H1 (cell line): ENCODE measurements at regions not wholly inside any gene's neighbourhood (a gene's known extent, or its start where the extent isn't known, plus 50 kb on each side); places are given as distances from the start of the nearest gene placed in this dataset.

Experiments used
- CTCF ChIP-seq, 3 experiments: IDR thresholded peaks; 1 replicate in 2 of 3; 2 replicates in 1 of 3; pipeline versions ENCODE4 v1.5.1 to v1.6.1; 2011; ENCODE audit warnings: low read length in 3 of 3, mild to moderate bottlenecking in 3 of 3, inconsistent platforms in 2 of 3, low read depth in 1 of 3, moderate library complexity in 1 of 3; ENCODE audit not compliant: insufficient read depth in 1 of 3; ENCODE audit errors: control extremely low read depth in 1 of 3
- JUN ChIP-seq: IDR thresholded peaks from 2 replicates; pipeline ENCODE4 v1.6.1; 2011; ENCODE audit warnings: low read depth, mild to moderate bottlenecking, improper control_type of control experiment, low read length
- PHF8 ChIP-seq: fragments of 200-600 bp; sonication (generic); conservative IDR thresholded peaks from 2 replicates; pipeline ENCODE4 v1.7.1; 2012; ENCODE audit warnings: low read depth, mild to moderate bottlenecking, inconsistent platforms, low read length, moderate library complexity
- POLR2A ChIP-seq, 2 experiments: IDR thresholded peaks; 1 replicate in 1 of 2; 2 replicates in 1 of 2; pipeline ENCODE4 v1.6.1; 2011; ENCODE audit warnings: low read depth in 2 of 2, low read length in 2 of 2, mild to moderate bottlenecking in 2 of 2; ENCODE audit errors: control extremely low read depth in 1 of 2
- RBBP5 ChIP-seq: IDR thresholded peaks from 2 replicates; pipeline ENCODE4 v1.7.1; 2012; ENCODE audit warnings: low read depth, mild to moderate bottlenecking, inconsistent platforms, low read length, moderate library complexity, borderline replicate concordance
- RNF2 ChIP-seq: fragments of 200-900, 300-1000 bp; sonication (generic); IDR thresholded peaks from 2 replicates; pipeline ENCODE4 v1.7.1; 2016; ENCODE audit warnings: borderline replicate concordance, low read depth, mild to moderate bottlenecking, antibody characterized with exemption, low read length; ENCODE audit not compliant: poor library complexity, severe bottlenecking; ENCODE audit errors: missing control alignments
- TEAD4 ChIP-seq: IDR thresholded peaks from 2 replicates; pipeline ENCODE4 v1.6.1; 2012; ENCODE audit warnings: low read depth, low read length, inconsistent platforms, mixed read lengths

- TF ChIP-seq CTCF (IDR thresholded peaks at IDR 0.05; ENCODE audit: control extremely low read depth in 1 of 3, insufficient read depth in 1 of 3, low read depth in 1 of 3, low read length in 3 of 3) (no peak), JUN (no peak), RNF2 (no peak), POLR2A (IDR thresholded peaks at IDR 0.05; ENCODE audit: control extremely low read depth in 1 of 2, low read depth in 2 of 2, low read length in 2 of 2) (no peak), TEAD4 (no peak), RBBP5 (no peak), PHF8 (no peak)
Measured at GRCh38 chr9:116072046-116072445, 81.5 kb upstream of the PAPPA start.
